Calu3 (cell line): ENCODE measurements at regions not wholly inside any gene's neighbourhood (a gene's known extent, or its start where the extent isn't known, plus 50 kb on each side); places are given as distances from the start of the nearest gene placed in this dataset.

Experiments used
- BruUV-seq: library from RNA; stranded (reverse); fragments of 400-500 nt; replicated peaks from 2 replicates; lab custom pipeline; 2021; lab: Mats Ljungman, UMichigan
- CTCF ChIA-PET: fragments of 300-600 bp; sonication (Branson Sonifier 250); formaldehyde crosslinking; loops from one replicate; lab custom pipeline; 2022; ENCODE audit warnings: antibody characterized with exemption; lab: Charles Lee
- DNase-seq: peaks from one replicate; pipeline ENCODE4 v3.0.0; 2022
- H3K27ac Mint-ChIP-seq: one replicate; pipeline ENCODE4 v1.8.0; 2022; ENCODE audit warnings: mixed read lengths; ENCODE audit not compliant: unreplicated experiment
- H3K27me3 Mint-ChIP-seq: one replicate; pipeline ENCODE4 v1.8.0; 2022; ENCODE audit warnings: mixed read lengths; ENCODE audit not compliant: unreplicated experiment
- H3K36me3 Mint-ChIP-seq: one replicate; pipeline ENCODE4 v1.8.0; 2022; ENCODE audit warnings: mild to moderate bottlenecking, moderate library complexity, mixed read lengths; ENCODE audit not compliant: insufficient read depth, unreplicated experiment
- H3K4me1 Mint-ChIP-seq: one replicate; pipeline ENCODE4 v1.8.0; 2022; ENCODE audit warnings: mild to moderate bottlenecking, low read depth, mixed read lengths; ENCODE audit not compliant: unreplicated experiment
- H3K4me3 Mint-ChIP-seq: one replicate; pipeline ENCODE4 v1.8.0; 2022; ENCODE audit warnings: mild to moderate bottlenecking, low read depth, moderate library complexity, mixed read lengths; ENCODE audit not compliant: unreplicated experiment
- H3K9me3 Mint-ChIP-seq: one replicate; pipeline ENCODE4 v1.8.0; 2022; ENCODE audit warnings: low read depth, mixed read lengths; ENCODE audit not compliant: unreplicated experiment
- CTCF ChIP-seq: fragments of 200-600 bp; IDR thresholded peaks from one replicate; pipeline ENCODE4 v1.8.0; 2022; ENCODE audit warnings: antibody characterized with exemption; ENCODE audit not compliant: unreplicated experiment
- intact Hi-C: fragments of 100-400 bp; cut with micrococcal nuclease; formaldehyde crosslinking; loops from one replicate; pipeline ENCODE4 v1.10.0; 2022; ENCODE audit not compliant: unreplicated experiment

- TF ChIP-seq CTCF: no peak
- intact Hi-C loops: no loop called here
- Mint-ChIP-seq H3K27me3 (no peaks in the 10 kb centered on the region), H3K4me3 (no peak overlapping the region), H3K9me3 (peaks cover 14% of the 10 kb centered on the region), H3K36me3 (no peaks in the 10 kb centered on the region), H3K27ac (no peak overlapping the region), H3K4me1 (no peaks in the 10 kb centered on the region)
- BruUV-seq: no TSS peak
- no peak for DNase-seq
- CTCF ChIA-PET: interaction anchor here (0.6 kb wide), 1 partner anchor 56 kb away, joined by 3 read pairs; no protein-coding TSS in a partner anchor
Measured at GRCh38 chr13:53569453-53569852, 540.8 kb downstream of the OLFM4 start.

DNA sequence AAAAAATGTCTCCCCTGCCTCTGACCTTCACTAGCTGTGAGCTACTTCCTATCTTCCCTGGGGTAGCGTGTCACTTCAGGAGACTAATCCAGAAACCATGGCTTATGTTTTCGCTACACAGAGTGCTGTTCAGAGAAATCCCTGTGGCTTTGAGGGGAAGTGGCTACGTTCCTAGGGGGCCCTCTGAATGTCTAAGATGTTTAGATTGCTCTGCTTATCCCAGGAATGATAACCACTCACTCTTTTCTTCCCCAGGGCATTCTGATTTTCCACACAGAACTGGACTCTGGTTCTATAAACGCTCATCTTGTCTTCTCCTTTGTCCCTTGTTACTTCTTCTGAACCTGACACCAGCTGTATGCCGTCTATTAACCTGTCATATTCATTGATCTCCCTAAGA is 572.5 kb downstream of the OLFM4 start:
- Mint-ChIP-seq H3K9me3 (peaks cover 6% of the 10 kb centered on the region), H3K4me3 (no peak overlapping the region)
- DNase-seq: no peak

GRCh38 chr13:53605326-53605725 is 576.7 kb downstream of the OLFM4 start:
- TF ChIP-seq CTCF: no peak
- H3K27ac Mint-ChIP-seq: no peak overlapping the region
- BruUV-seq: no TSS peak
- no peaks in the 10 kb centered on the region for H3K36me3 Mint-ChIP-seq
- no peaks in the 10 kb centered on the region for H3K27me3 Mint-ChIP-seq
- CTCF ChIA-PET: no interaction called here
- H3K4me1 Mint-ChIP-seq: no peaks in the 10 kb centered on the region
- peaks cover 6% of the 10 kb centered on the region for H3K9me3 Mint-ChIP-seq
- intact Hi-C loops: no loop called here
- H3K4me3 Mint-ChIP-seq: no peak overlapping the region
- DNase-seq: no peak

More for the DNA sequence above, 572.5 kb downstream of the OLFM4 start:
- Mint-ChIP-seq H3K27me3 (no peaks in the 10 kb centered on the region), H3K36me3 (no peaks in the 10 kb centered on the region), H3K27ac (no peak overlapping the region), H3K4me1 (no peaks in the 10 kb centered on the region)
- no TSS peak for BruUV-seq
- TF ChIP-seq CTCF: no peak
- CTCF ChIA-PET: no interaction called here
- intact Hi-C loops: no loop called here

- Mint-ChIP-seq H3K4me3 (no peak overlapping the region), H3K9me3 (no peaks in the 10 kb centered on the region), H3K36me3 (no peaks in the 10 kb centered on the region), H3K27ac (no peak overlapping the region), H3K4me1 (no peaks in the 10 kb centered on the region), H3K27me3 (no peaks in the 10 kb centered on the region)
- BruUV-seq: no TSS peak
- no peak for TF ChIP-seq CTCF
- CTCF ChIA-PET: no interaction called here
- intact Hi-C loops: no loop called here
- no peak for DNase-seq
Measured at GRCh38 chr13:53612200-53612599, 583.6 kb downstream of the OLFM4 start.
